AG04450 (cell line): ENCODE measurements at regions not wholly inside any gene's neighbourhood (a gene's known extent, or its start where the extent isn't known, plus 50 kb on each side); places are given as distances from the start of the nearest gene placed in this dataset.
"Not testable (repeated sequence)": the region's sequence is repeated elsewhere in the genome, so short reads cannot be mapped to it uniquely, and the experiment has no call there.

Experiments used
- CTCF ChIA-PET: fragments of 300-600, 350-600 bp; formaldehyde crosslinking; extraction: SDS; loops from one replicate; lab custom pipeline; 2022; ENCODE audit warnings: antibody characterized with exemption, inconsistent platforms; lab: Charles Lee
- POLR2A ChIA-PET: fragments of 350-600 bp; formaldehyde crosslinking; extraction: SDS; loops from one replicate; lab custom pipeline; 2021; ENCODE audit warnings: antibody characterized with exemption, inconsistent platforms; lab: Yijun Ruan, JAX
- DNase-seq: peaks from one replicate; pipeline ENCODE4 v3.0.0-alpha.2; 2011; ENCODE audit warnings: low read depth, low spot score
- H3K27ac ChIP-seq: one replicate; pipeline ENCODE4 v1.5.1; 2012; ENCODE audit warnings: low read depth, low read length, control low read depth
- H3K27me3 ChIP-seq: one replicate; pipeline ENCODE4 v1.6.0; 2012; ENCODE audit warnings: low read length; ENCODE audit not compliant: control insufficient read depth, insufficient read depth
- H3K4me3 ChIP-seq: 2 replicates; pipeline ENCODE4 v1.5.1; 2011; ENCODE audit warnings: mild to moderate bottlenecking, low read depth, low read length, control low read depth
- H3K9me3 ChIP-seq: 2 replicates; pipeline ENCODE4 v1.5.1; 2012; ENCODE audit warnings: low read length; ENCODE audit not compliant: control insufficient read depth, insufficient read depth
- CTCF ChIP-seq: IDR thresholded peaks from 2 replicates; pipeline ENCODE4 v1.5.1; 2011; ENCODE audit warnings: low read depth, low read length, control low read depth, inconsistent platforms

GRCh38 chr3:28056806-28057205, 184.6 kb upstream of the CMC1 start:
- no peaks in the 10 kb centered on the region for H3K9me3 ChIP-seq
- no peak overlapping the region for H3K4me3 ChIP-seq
- no peak for DNase-seq
- ChIA-PET POLR2A (no interaction called here), CTCF (interaction anchor here (0.7 kb wide), 1 partner anchor 260 kb away, joined by 3 read pairs; no protein-coding TSS in a partner anchor)
- no peak overlapping the region for H3K27ac ChIP-seq
- no peak for TF ChIP-seq CTCF
- no peaks in the 10 kb centered on the region for H3K27me3 ChIP-seq

- DNase-seq: no peak
- ChIA-PET CTCF (no interaction called here), POLR2A (no interaction called here)
- Histone ChIP-seq H3K27ac (no peak overlapping the region), H3K27me3 (no peaks in the 10 kb centered on the region), H3K4me3 (no peak overlapping the region), H3K9me3 (no peaks in the 10 kb centered on the region)
- no peak for TF ChIP-seq CTCF
Observed at GRCh38 chr3:28057539-28057938, 183.9 kb upstream of the CMC1 start.

GRCh38 chr3:28059199-28059598, 182.2 kb upstream of the CMC1 start:
- CTCF ChIA-PET, POLR2A ChIA-PET, H3K27ac ChIP-seq, H3K27me3 ChIP-seq, H3K4me3 ChIP-seq, DNase-seq, H3K9me3 ChIP-seq: not testable (repeated sequence)

- no peak for DNase-seq
- no peak for TF ChIP-seq CTCF
- POLR2A ChIA-PET: no interaction called here
- H3K27ac ChIP-seq: no peak overlapping the region
- H3K4me3 ChIP-seq: no peak overlapping the region
- H3K27me3 ChIP-seq: no peaks in the 10 kb centered on the region
- no peaks in the 10 kb centered on the region for H3K9me3 ChIP-seq
- CTCF ChIA-PET: no interaction called here
Observed at GRCh38 chr3:28066020-28066419, 175.4 kb upstream of the CMC1 start.

- Histone ChIP-seq H3K27me3 (no peaks in the 10 kb centered on the region), H3K9me3 (no peaks in the 10 kb centered on the region), H3K27ac (no peak overlapping the region), H3K4me3 (no peak overlapping the region)
- no peak for DNase-seq
- TF ChIP-seq CTCF: no peak
- POLR2A ChIA-PET: no interaction called here
- CTCF ChIA-PET: no interaction called here
Observed at GRCh38 chr3:28067014-28067413, 174.4 kb upstream of the CMC1 start.

- ChIA-PET POLR2A (no interaction called here), CTCF (no interaction called here)
- no peak for DNase-seq
- Histone ChIP-seq H3K27me3 (no peaks in the 10 kb centered on the region), H3K9me3 (no peaks in the 10 kb centered on the region), H3K27ac (no peak overlapping the region), H3K4me3 (no peak overlapping the region)
- TF ChIP-seq CTCF: no peak
Observed at GRCh38 chr3:28068342-28068741, 173.1 kb upstream of the CMC1 start.
